HepG2 (cell line): ENCODE measurements at regions not wholly inside any gene's neighbourhood (a gene's known extent, or its start where the extent isn't known, plus 50 kb on each side); places are given as distances from the start of the nearest gene placed in this dataset.

Source experiments
- ATAC-seq: fragments of 200-7000 bp; cut with Tn5 transposase; 3 replicates; pipeline ENCODE4 v1.9.1; 2020; ENCODE audit warnings: mild to moderate bottlenecking, moderate library complexity
- BruUV-seq: library from RNA; stranded (reverse); fragments of 400-500 nt; replicated peaks from 2 replicates; lab custom pipeline; 2021; lab: Mats Ljungman, UMichigan
- CTCF ChIA-PET: fragments of 300-600 bp; formaldehyde crosslinking; extraction: SDS; loops from one replicate; lab custom pipeline; 2021; ENCODE audit warnings: low total read pairs, inconsistent platforms, low intra/inter-chr PET ratio; lab: Yijun Ruan, JAX
- POLR2A ChIA-PET: fragments of 350-600 bp; sonication (Branson Sonifier 250); formaldehyde crosslinking; loops from one replicate; lab custom pipeline; 2020; ENCODE audit warnings: antibody characterized with exemption, inconsistent platforms; lab: Yijun Ruan, JAX
- DNase-seq: peaks from one replicate; pipeline ENCODE4 v3.0.0-alpha.2; 2015; ENCODE audit warnings: low spot score
- FAIRE-seq: peaks from 3 replicates; lab custom pipeline; 2011; peaks lifted over from hg19 to GRCh38; lab: Jason Lieb, UNC
- H2AFZ ChIP-seq: one replicate; pipeline ENCODE4 v1.6.1; 2011; ENCODE audit warnings: low read length, inconsistent platforms
- H3K27ac ChIP-seq: fragments of 300-600 bp; 3 replicates; pipeline ENCODE4 v1.8.0; 2011; ENCODE audit warnings: mixed run types, mild to moderate bottlenecking, mixed read lengths, low read length, inconsistent platforms; ENCODE audit not compliant: insufficient read depth; ENCODE audit errors: extremely low read length
- H3K27me3 ChIP-seq, 2 experiments: fragments of 200-600 bp in 1 of 2; 2 replicates in 1 of 2; 3 replicates in 1 of 2; pipeline versions ENCODE4 v1.6.0 to v1.8.0; 2011; ENCODE audit warnings: low read length in 2 of 2, mild to moderate bottlenecking in 2 of 2, moderate library complexity in 2 of 2, inconsistent platforms in 1 of 2; ENCODE audit not compliant: insufficient read depth in 2 of 2, control insufficient read depth in 1 of 2
- H3K36me3 ChIP-seq, 2 experiments: fragments of 200-600 bp in 1 of 2; replicated peaks in 1 of 2; 2 replicates in 1 of 2; 3 replicates in 1 of 2; pipeline versions ENCODE4 v1.5.1 to v1.8.0; 2011; ENCODE audit warnings: low read length in 2 of 2, inconsistent platforms in 1 of 2; ENCODE audit not compliant: insufficient read depth in 2 of 2, control insufficient read depth in 1 of 2
- H3K4me1 ChIP-seq: 2 replicates; pipeline ENCODE4 v1.5.1; 2012; ENCODE audit warnings: low read length, inconsistent platforms; ENCODE audit not compliant: insufficient read depth
- H3K4me2 ChIP-seq: 2 replicates; pipeline ENCODE4 v1.6.0; 2011; ENCODE audit warnings: low read depth, low read length, inconsistent platforms
- H3K4me3 ChIP-seq, 3 experiments: fragments of 200-600 bp in 1 of 3; sonication (generic), shearing (Covaris generic) in 1 of 3; replicated peaks in 1 of 3; 2 replicates each; pipeline ENCODE4 v1.5.1; 2011 to 2016; ENCODE audit warnings: low read length in 3 of 3, inconsistent platforms in 2 of 3, low read depth in 2 of 3, mild to moderate bottlenecking in 2 of 3, control low read depth in 1 of 3, mixed read lengths in 1 of 3; ENCODE audit not compliant: insufficient read depth in 1 of 3
- H3K79me2 ChIP-seq: one replicate; pipeline ENCODE4 v1.6.1; 2011; ENCODE audit warnings: low read length, inconsistent platforms; ENCODE audit not compliant: insufficient read depth
- H3K9ac ChIP-seq: 2 replicates; pipeline ENCODE4 v1.6.0; 2011; ENCODE audit warnings: mild to moderate bottlenecking, low read depth, low read length, inconsistent platforms; ENCODE audit not compliant: insufficient read depth
- H3K9me3 ChIP-seq: 2 replicates; pipeline ENCODE4 v1.5.1; 2012; ENCODE audit warnings: mild to moderate bottlenecking, low read length
- H4K20me1 ChIP-seq: 2 replicates; pipeline ENCODE4 v1.6.0; 2011; ENCODE audit warnings: inconsistent platforms, mild to moderate bottlenecking, low read length, moderate library complexity; ENCODE audit not compliant: insufficient read depth
- ATRX ChIP-seq: sonication (generic); formaldehyde crosslinking; IDR thresholded peaks from 2 replicates; pipeline ENCODE4 v1.4.0; 2020; ENCODE audit warnings: missing genetic modification reagents, borderline replicate concordance
- CREB3 ChIP-seq: sonication (generic); formaldehyde crosslinking; IDR thresholded peaks from 2 replicates; pipeline ENCODE4 v1.5.0; 2020; ENCODE audit warnings: missing genetic modification reagents
- MATR3 ChIP-seq: sonication (generic); formaldehyde crosslinking; IDR thresholded peaks from 2 replicates; pipeline ENCODE4 v1.4.0; 2020; ENCODE audit warnings: missing genetic modification reagents
- NR2F2 ChIP-seq: IDR thresholded peaks from 2 replicates; pipeline ENCODE4 v1.6.1; 2012; ENCODE audit warnings: low read depth, inconsistent platforms, borderline replicate concordance
- PBX3 ChIP-seq: sonication (generic); formaldehyde crosslinking; IDR thresholded peaks from 2 replicates; pipeline ENCODE4 v1.8.1; 2023; ENCODE audit warnings: missing genetic modification reagents, inconsistent platforms, borderline replicate concordance
- POLR2G ChIP-seq: fragments of 200-400 bp; formaldehyde crosslinking; IDR thresholded peaks from 2 replicates; pipeline ENCODE4 v1.6.1; 2018; ENCODE audit warnings: mild to moderate bottlenecking, low read depth, low read length, moderate library complexity
- PRPF4 ChIP-seq: fragments of 200-400 bp; formaldehyde crosslinking; IDR thresholded peaks from 2 replicates; pipeline ENCODE4 v1.6.1; 2016; ENCODE audit warnings: low read length, low read depth; ENCODE audit not compliant: poor library complexity, severe bottlenecking
- RFX5 ChIP-seq: IDR thresholded peaks from 2 replicates; pipeline ENCODE4 v1.6.1; 2011; ENCODE audit warnings: low read depth, low read length, improper control_type of control experiment
- SAP130 ChIP-seq: IDR thresholded peaks from 2 replicates; pipeline ENCODE4 v1.6.1; 2016; ENCODE audit warnings: low read depth
- TRIM22 ChIP-seq: fragments of 450-650 bp; IDR thresholded peaks from 2 replicates; pipeline ENCODE4 v1.6.1; 2017
- UBTF ChIP-seq: sonication (generic); formaldehyde crosslinking; IDR thresholded peaks from 2 replicates; pipeline ENCODE4 v1.4.0; 2020; ENCODE audit warnings: mild to moderate bottlenecking, missing genetic modification reagents
- ZIK1 ChIP-seq: sonication (generic); formaldehyde crosslinking; IDR thresholded peaks from 2 replicates; pipeline ENCODE4 v1.5.0; 2020; ENCODE audit warnings: mild to moderate bottlenecking, low read depth, missing genetic modification reagents, borderline replicate concordance
- ZNF292 ChIP-seq: sonication (generic); formaldehyde crosslinking; IDR thresholded peaks from 2 replicates; pipeline ENCODE4 v1.8.1; 2022; ENCODE audit warnings: mild to moderate bottlenecking, low read depth, missing genetic modification reagents, borderline replicate concordance
- WGBS: methylation state at CpG from one replicate; pipeline ENCODE4 v1.1.6; 2017; ENCODE audit warnings: low lambda C conversion rate; 5-methylcytosine and 5-hydroxymethylcytosine counted together
- in situ Hi-C: cut with HindIII; loops from 2 replicates; pipeline ENCODE4 v1.10.0; 2017; ENCODE audit warnings: low pct_unique_long_range_greater_than_20kb; ENCODE audit not compliant: extremely low pct_ligation_motif_present
- intact Hi-C: fragments of 100-400 bp; cut with micrococcal nuclease; formaldehyde crosslinking; loops from one replicate; pipeline ENCODE4 v1.10.0; 2022; ENCODE audit not compliant: unreplicated experiment

GRCh38 chrX:123036401-123036800 lies 147.7 kb upstream of the GRIA3 start (continued):
- no peak for TF ChIP-seq RFX5
- no peak for TF ChIP-seq NR2F2
- no peak for TF ChIP-seq PBX3 (CRISPR knock-in tag)
- no peak for TF ChIP-seq ATRX (CRISPR knock-in tag)
- TF ChIP-seq PRPF4, result no peak
- no peak for TF ChIP-seq TRIM22
- no peak for TF ChIP-seq POLR2G
- TF ChIP-seq MATR3 (CRISPR knock-in tag), result no peak

- Histone ChIP-seq H4K20me1 (no peaks in the 10 kb centered on the region), H3K27me3 (no peaks in the 10 kb centered on the region), H3K79me2 (no peaks in the 10 kb centered on the region), H3K9ac (no peak overlapping the region), H2AFZ (no peak overlapping the region), H3K9me3 (no peaks in the 10 kb centered on the region), H3K4me2 (no peak overlapping the region), H3K36me3 (no peaks in the 10 kb centered on the region), H3K27ac (no peak overlapping the region), H3K4me1 (no peaks in the 10 kb centered on the region), H3K4me3 (no peak overlapping the region)
- in situ Hi-C loops, result no loop called here
- no peak for TF ChIP-seq ZIK1 (CRISPR knock-in tag)
- TF ChIP-seq ZNF292 (CRISPR knock-in tag), result no peak
- TF ChIP-seq SAP130, result no peak
- no peak for TF ChIP-seq CREB3
- TF ChIP-seq UBTF (CRISPR knock-in tag), result no peak
- ChIA-PET POLR2A (no interaction called here), CTCF (no interaction called here)
- intact Hi-C loops, result no loop called here
- WGBS, result 100% methylated on average over 1 of the region's 3 CpGs
- no peak for FAIRE-seq
- no peak; the same call in 2 of the 3 replicates for ATAC-seq
- BruUV-seq, result no TSS peak
- DNase-seq, result no peak
Measured at GRCh38 chrX:123049071-123049625, 134.9 kb upstream of the GRIA3 start.
